GM03348 (cell line): ENCODE measurements at regions not wholly inside any gene's neighbourhood (a gene's known extent, or its start where the extent isn't known, plus 50 kb on each side); places are given as distances from the start of the nearest gene placed in this dataset.

Experiments
- DNase-seq: peaks from one replicate; pipeline ENCODE4 v3.0.0; 2012; ENCODE audit warnings: low spot score

- DNase-seq, result no peak
Measured at GRCh38 chr13:64910096-64910495, 2320.0 kb downstream of the PCDH9 start.

- no peak for DNase-seq
Measured at GRCh38 chr13:64909184-64909583, 2321.0 kb downstream of the PCDH9 start.

DNA sequence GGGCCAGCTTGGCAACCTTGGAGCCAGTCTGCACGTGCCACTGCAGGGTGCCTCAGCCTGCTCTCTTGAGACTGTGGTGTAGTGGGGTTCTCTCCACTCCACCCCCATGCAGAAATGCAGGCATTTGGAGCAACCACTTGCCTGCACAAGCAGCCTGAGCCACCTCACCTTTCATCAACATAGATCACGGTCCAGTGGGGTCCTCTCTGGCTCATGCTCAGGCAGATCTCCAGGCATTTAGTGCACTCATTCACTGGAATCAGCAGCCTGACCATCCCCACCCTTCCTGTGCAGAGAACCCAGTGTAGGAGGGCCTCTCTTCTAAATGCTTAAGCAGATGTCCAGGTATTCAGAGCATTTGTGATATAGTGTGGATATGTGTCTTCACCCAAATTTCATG, 2330.1 kb downstream of the PCDH9 start:
- no peak for DNase-seq

DNA sequence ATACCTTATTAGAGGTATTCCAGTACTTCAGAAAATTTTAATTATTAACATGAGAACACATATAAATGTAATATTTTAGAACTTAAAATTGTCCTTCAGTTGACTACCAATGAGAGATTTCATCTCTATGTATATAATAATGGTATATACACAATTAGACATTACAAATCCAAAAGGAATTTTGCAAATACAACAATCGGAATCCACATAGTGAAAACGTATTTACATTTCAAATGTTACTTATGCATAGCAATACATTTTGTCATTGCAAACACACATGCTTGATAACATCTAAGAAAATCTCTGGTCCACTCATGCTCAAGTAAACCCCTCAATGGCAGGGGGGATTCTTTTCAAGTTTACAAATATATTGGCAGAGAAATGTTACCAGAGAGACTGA, 2345.2 kb downstream of the PCDH9 start:
- DNase-seq, result no peak

GRCh38 chr13:64877176-64877575, 2353.0 kb downstream of the PCDH9 start:
- no peak for DNase-seq

DNA sequence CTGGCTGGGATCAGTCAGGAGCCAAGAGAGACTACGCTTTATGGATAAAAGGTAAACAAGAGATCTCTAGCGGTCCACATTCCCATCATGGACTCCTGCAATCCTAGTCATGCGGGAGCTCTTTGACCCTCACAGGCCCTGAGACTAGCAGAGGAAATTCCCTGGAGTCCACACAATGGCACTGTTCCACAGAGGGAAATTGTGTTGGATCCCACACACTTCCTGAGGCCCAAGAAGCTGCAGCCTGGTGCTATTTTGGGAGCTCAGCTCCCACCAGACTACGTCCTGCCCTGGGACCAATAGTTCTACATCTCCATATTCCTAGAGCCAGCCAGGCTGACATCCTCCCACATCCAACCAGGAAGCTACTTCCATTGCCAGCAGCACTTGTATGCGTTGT, 2358.4 kb downstream of the PCDH9 start:
- no peak for DNase-seq

- no peak for DNase-seq
Measured at GRCh38 chr13:64869539-64869938, 2360.6 kb downstream of the PCDH9 start.

DNA sequence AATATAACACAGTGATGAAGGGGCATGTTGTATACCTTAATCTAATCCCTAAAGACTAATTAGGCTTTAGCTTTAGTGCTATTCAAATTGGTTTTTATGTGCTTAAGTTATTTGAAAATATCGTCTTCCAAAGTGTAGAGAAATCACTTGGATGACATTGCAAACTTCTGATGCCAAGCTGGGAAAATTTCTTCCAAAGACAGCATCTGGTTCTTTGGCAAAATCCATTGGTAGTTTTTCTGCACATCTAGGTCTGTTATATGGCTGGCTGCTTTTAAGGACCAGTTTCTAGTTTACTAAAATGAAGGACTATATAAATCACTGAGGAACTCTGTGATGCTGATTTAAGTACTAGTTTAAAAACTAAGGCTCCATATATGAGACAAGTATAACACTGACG, 2362.3 kb downstream of the PCDH9 start:
- no peak for DNase-seq

DNA sequence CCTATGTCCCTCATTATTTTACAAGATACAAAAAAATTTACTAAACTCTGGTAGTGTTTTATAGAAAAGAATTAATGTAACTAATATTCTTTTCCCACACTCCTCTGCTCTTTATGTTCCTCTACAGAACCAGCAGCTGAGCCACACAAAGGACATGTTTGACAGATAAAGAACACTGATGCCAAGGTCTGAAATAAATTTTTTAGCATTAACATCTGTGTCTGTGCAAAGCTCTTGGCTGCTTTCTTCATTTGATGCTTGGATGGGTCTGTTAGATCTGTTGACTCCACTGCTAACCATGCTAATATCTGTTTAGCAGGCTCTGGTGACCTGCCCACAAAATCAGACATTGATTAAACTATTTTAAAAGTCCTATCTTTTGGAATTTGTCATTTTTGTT, 2363.8 kb downstream of the PCDH9 start:
- no peak for DNase-seq

DNA sequence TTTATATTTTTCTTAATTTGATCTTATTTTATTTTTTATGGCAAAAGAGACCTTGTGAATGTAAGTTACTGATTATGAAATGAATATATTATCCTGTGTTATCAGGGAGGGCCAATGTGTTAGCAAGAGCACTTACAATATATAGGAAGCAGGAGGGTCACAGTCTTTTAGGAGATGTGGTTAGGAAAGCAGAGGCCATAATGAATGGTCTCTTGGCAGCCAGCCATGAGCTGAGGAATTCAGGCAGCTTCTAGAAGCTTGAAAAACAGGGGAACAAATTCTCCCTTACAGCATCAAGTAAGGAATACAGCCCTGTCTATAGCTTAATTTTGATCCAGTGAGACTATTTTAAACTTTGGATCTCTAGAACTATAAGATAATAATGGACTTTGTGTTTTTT, 2374.6 kb downstream of the PCDH9 start:
- DNase-seq, result no peak

- DNase-seq, result no peak
Measured at GRCh38 chr13:64850017-64850416, 2380.1 kb downstream of the PCDH9 start.

GRCh38 chr13:64849196-64849595, 2380.9 kb downstream of the PCDH9 start:
- DNase-seq, result no peak

- no peak for DNase-seq
Measured at GRCh38 chr13:64847767-64848166, 2382.4 kb downstream of the PCDH9 start.

- DNase-seq, result no peak
Measured at GRCh38 chr13:64845110-64845509, 2385.0 kb downstream of the PCDH9 start.

DNA sequence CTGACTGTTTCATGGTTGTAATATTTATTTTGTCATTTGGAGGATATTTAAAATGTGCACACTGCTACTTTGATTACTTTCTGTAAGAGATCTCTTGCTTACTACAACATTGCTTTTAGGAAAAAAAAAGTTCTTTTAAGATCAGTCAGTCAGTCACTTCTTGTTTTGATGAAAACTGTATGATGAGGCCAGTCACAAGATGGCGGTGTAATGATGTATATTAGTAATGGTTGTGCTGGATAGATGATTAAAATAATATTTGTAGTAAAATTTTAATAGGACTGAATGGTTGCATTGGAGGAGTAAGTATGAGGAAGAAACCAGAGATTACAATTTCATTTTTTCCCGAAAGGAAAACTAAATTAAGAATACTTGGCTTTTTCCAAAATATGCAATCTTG, 2411.1 kb downstream of the PCDH9 start:
- DNase-seq, result no peak

DNA sequence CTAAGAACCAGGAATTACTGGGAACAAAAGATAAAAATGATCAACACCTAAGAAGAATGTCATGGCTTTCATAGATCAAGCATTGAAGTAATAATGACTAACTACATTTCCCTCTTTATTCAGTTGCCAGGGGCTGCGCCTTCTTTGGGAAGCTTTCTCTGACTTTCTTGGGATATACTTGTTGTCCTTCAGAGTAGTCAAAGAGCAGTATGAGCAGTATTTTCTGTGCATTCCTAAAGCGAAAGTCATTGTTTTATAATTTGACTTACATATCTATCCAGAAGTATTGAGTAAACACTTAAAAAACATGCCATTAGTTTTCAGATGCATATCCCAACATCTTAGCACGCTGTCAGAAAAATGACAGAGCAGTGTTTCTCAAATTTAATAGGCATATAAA, 2412.4 kb downstream of the PCDH9 start:
- DNase-seq, result peak; percentile 3

- no peak for DNase-seq
Measured at GRCh38 chr13:64810750-64811149, 2419.4 kb downstream of the PCDH9 start.

- DNase-seq, result no peak
Measured at GRCh38 chr13:64808704-64809103, 2421.4 kb downstream of the PCDH9 start.

GRCh38 chr13:64801768-64802167, 2428.4 kb downstream of the PCDH9 start:
- no peak for DNase-seq

DNA sequence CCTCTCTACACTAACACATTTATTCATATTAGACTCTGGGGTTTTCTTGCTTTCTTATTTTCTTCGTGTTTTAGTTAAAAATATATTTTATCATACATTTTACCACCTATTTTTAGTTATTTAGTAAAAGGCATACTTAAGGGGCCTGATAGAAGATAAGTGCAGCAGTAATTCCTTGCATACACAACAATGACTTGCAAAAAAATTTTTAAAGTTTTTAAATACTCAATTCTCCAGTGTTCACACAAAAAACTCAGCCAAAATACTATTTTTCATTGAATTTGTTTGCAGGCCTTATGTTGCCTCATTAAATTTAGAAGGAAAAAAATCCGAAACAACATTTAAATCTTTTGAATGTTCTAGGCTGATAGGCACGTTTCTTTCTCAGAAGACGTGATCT, 2431.7 kb downstream of the PCDH9 start:
- DNase-seq, result no peak

DNA sequence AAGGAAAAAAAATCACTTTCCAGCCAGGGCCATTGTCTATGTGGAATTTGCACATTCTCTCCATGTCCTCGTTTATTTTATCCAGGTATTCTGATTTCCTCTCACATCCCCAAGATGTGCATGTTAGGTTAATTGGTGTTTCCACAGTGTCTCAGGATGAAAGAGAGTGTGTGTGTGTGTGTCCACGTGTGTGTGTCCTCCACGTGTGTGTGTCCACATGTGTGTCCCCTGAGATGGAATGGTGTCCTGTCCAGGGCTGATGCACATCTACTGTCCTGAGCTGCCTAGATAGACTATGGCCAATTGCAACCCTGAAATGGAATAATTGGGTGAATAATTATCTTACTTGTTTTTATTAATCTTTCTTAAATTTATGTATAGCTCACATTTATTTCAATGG, 2436.5 kb downstream of the PCDH9 start:
- no peak for DNase-seq

GRCh38 chr13:64793131-64793530, 2437.0 kb downstream of the PCDH9 start:
- no peak for DNase-seq

GRCh38 chr13:64791373-64791772, 2438.8 kb downstream of the PCDH9 start:
- DNase-seq, result no peak

- DNase-seq, result no peak
Measured at GRCh38 chr13:64782466-64782865, 2447.7 kb downstream of the PCDH9 start.

DNA sequence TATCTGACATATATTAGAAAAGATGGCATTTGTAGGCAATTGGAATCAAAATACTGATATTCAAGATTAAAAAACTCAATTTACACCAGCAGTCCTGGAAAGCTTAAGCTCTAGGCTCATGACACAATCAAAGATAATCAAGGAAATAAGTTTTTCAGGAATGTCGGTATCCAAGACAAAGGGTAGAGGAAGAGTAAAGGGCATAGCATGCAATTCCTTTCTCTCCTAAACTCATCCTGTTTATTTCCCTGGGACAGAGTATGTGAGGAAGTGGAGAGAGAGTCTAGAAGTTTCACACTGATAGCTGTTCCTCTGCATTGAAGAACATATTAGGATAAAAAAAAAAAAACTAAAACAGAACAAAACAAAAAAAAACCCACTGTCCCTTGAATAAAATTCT, 2452.1 kb downstream of the PCDH9 start:
- DNase-seq, result no peak
